Activated naive CD8-positive, alpha-beta T cell (primary cell): ENCODE measurements at regions not wholly inside any gene's neighbourhood (a gene's known extent, or its start where the extent isn't known, plus 50 kb on each side); places are given as distances from the start of the nearest gene placed in this dataset.

Source experiments
- H3K27ac Mint-ChIP-seq: one replicate; pipeline ENCODE4 v1.8.0; 2021; ENCODE audit warnings: mixed read lengths
- H3K27me3 Mint-ChIP-seq: one replicate; pipeline ENCODE4 v1.8.0; 2021; ENCODE audit warnings: mixed read lengths
- H3K36me3 Mint-ChIP-seq: one replicate; pipeline ENCODE4 v1.8.0; 2021; ENCODE audit warnings: mixed read lengths
- H3K4me1 Mint-ChIP-seq: one replicate; pipeline ENCODE4 v1.8.0; 2021; ENCODE audit warnings: low read depth, mixed read lengths
- H3K4me3 Mint-ChIP-seq: one replicate; pipeline ENCODE4 v1.8.0; 2021; ENCODE audit warnings: mild to moderate bottlenecking, mixed read lengths
- H3K9me3 Mint-ChIP-seq: one replicate; pipeline ENCODE4 v1.8.0; 2021; ENCODE audit warnings: low read depth, mixed read lengths

DNA sequence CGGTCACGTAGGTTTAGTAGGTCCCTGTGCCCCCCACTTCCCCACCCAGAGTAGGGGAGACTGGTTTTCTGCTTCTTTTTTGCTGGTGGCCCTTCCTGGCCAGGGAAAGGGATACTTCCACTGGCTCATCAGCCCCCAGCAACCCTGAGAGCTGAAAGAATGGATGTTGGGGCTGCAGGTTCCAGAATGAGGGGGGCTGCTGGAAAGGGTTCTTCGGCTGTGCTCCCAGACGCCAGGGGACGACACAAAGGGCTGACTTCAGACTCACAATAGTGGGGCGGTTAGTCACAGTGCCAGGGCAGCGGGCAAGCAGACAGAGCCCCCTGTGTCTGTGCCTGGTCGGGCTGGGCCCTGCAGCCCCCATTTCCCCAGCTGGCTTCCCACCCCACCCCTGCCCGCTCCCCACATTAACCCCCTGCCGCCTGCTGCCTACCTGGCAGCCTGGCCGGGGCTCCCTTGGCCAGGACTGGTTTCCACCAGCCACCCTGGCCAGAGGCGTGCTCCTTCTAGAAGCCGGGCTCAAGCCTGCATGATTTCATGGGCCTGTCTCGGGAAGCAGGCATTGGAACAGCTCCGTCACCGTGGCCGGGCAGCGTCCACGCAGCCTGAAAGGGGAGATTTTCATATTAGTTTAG, 79.1 kb upstream of the WNT7B start:
- H3K36me3 Mint-ChIP-seq, result no peaks in the 10 kb centered on the region
- H3K27me3 Mint-ChIP-seq, result no peaks in the 10 kb centered on the region
- peak overlapping the region; percentile 55 for H3K27ac Mint-ChIP-seq
- H3K4me3 Mint-ChIP-seq, result no peak overlapping the region
- H3K4me1 Mint-ChIP-seq, result peaks cover 53% of the 10 kb centered on the region
- no peaks in the 10 kb centered on the region for H3K9me3 Mint-ChIP-seq

DNA sequence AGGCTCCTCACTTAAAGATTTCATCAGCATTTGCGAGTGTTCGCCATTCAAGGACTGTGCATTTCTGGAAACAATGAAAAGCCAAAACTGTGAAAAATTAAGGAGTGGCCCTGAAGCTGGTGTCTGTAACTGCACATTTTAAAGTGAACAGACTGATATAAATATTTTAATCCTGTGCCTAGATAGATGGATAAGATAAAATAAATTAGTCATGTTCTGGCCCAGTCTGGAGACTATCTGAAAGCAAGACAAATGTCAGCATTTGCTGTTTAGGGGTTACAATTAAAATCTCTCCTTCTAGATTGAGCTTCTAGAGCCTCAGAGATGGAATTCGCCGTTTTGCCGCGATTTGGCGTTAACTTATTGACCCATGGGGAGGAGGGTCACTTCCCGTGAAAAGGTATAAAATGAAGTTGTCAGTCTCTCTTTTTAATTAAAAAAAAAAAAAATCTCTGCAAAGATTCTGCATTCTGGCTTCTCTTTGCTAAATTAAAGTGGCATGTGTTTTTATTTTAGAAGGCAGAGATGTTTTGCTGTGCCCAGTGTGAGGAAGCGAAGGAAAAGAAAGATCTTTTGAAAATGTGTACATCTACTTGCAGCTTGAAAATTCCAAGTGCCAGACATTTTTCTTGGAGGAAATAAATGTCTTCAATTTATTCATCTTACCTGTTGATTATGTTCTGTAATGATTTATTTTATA, 79.7 kb upstream of the WNT7B start:
- no peak overlapping the region for H3K4me3 Mint-ChIP-seq
- H3K9me3 Mint-ChIP-seq, result no peaks in the 10 kb centered on the region
- H3K4me1 Mint-ChIP-seq, result peaks cover 46% of the 10 kb centered on the region
- H3K36me3 Mint-ChIP-seq, result no peaks in the 10 kb centered on the region
- peak overlapping the region; percentile 55 for H3K27ac Mint-ChIP-seq
- H3K27me3 Mint-ChIP-seq, result no peaks in the 10 kb centered on the region

- peaks cover 46% of the 10 kb centered on the region for H3K4me1 Mint-ChIP-seq
Observed at GRCh38 chr22:46057246-46058090, 80.5 kb upstream of the WNT7B start.

DNA sequence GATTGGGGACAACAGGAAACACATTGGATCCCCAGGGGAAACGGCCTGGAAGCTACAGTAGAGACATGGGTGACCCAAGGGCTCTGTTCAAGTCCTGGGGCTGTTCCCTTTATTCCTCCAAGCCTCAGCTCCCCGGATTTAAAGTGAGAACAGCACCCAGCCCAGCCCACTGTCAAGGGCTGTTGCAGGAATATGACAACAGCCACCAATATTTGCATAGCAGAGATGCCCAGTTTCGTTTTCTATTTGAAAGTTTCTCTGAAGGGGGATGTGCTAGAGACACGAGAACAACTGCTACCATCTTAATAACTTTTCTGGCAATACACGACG, 81.1 kb upstream of the WNT7B start:
- no peaks in the 10 kb centered on the region for H3K27me3 Mint-ChIP-seq
- H3K36me3 Mint-ChIP-seq, result peaks cover 3% of the 10 kb centered on the region
- peak overlapping the region; percentile 63 for H3K4me3 Mint-ChIP-seq
- peak overlapping the region; percentile 81 for H3K27ac Mint-ChIP-seq
- H3K4me1 Mint-ChIP-seq, result peaks cover 45% of the 10 kb centered on the region
- no peaks in the 10 kb centered on the region for H3K9me3 Mint-ChIP-seq

More at GRCh38 chr22:46057246-46058090, 80.5 kb upstream of the WNT7B start:
- Mint-ChIP-seq H3K36me3 (peaks cover 3% of the 10 kb centered on the region), H3K4me3 (peak overlapping the region; percentile 63), H3K9me3 (no peaks in the 10 kb centered on the region), H3K27ac (peak overlapping the region; percentile 81), H3K27me3 (no peaks in the 10 kb centered on the region)

GRCh38 chr22:46058591-46059519, 81.9 kb upstream of the WNT7B start:
- Mint-ChIP-seq H3K9me3 (no peaks in the 10 kb centered on the region), H3K27me3 (no peaks in the 10 kb centered on the region), H3K36me3 (peaks cover 3% of the 10 kb centered on the region), H3K27ac (peak overlapping the region; percentile 3), H3K4me3 (no peak overlapping the region), H3K4me1 (peaks cover 46% of the 10 kb centered on the region)

DNA sequence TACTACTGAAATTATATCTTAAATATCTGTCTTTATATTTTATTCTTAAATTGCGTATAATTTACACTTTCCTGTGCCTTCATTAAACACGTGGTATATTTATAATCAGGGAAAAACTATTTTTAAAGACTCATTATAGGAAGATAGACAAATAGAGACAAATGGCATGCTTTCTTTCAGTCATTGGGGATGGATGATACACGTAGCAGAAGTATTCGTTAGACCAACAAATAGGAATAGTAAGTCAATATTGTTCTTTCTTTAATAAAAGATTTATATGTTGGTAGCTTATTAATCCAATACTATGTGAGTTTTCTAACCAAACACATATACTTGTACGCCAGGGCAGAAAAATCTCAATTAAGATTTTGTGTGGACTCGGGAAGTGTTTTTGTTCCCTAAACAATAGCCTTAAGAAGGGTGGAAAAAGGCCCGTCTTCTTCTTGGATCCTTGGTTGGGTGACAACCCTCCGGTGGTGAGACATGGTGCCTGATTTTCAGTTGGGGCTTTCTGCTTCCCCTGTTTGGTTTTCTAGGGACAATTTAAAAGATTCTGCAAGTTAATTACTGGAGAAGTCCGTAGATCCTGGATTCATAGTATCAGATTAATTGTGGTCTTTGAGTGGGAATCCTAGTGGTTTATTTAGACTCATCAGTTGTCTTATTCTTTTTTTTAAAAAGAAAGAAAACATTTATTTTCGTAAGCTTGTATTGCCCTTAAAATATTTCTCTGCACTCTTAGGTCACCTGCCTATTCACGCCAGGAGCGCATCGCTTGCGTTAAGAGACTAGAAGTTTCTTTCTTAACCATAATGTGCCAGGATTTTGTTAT, 83.5 kb upstream of the WNT7B start:
- peaks cover 42% of the 10 kb centered on the region for H3K4me1 Mint-ChIP-seq
- H3K36me3 Mint-ChIP-seq, result peaks cover 3% of the 10 kb centered on the region
- H3K9me3 Mint-ChIP-seq, result no peaks in the 10 kb centered on the region
- H3K27me3 Mint-ChIP-seq, result no peaks in the 10 kb centered on the region
- no peak overlapping the region for H3K4me3 Mint-ChIP-seq
- H3K27ac Mint-ChIP-seq, result no peak overlapping the region

DNA sequence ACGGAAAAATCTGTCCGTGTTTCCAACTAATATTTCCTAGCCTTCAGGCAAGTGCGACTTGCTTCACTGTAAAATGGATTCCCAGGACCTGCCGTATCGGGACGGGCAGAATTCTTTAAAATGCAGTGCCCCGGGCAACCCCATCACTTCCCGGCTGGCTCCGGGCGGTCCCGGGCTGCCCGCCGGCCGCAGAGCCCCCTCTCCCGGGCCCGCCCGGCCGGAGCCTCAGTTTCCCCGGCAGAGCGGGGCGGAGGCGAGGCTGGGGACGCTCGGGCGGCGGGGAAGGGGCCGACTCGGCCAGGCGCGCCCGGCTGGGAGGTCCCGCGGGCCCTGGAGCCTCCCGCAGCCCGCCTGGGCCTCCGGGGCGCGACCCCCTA, 84.2 kb upstream of the WNT7B start:
- H3K4me1 Mint-ChIP-seq, result peaks cover 46% of the 10 kb centered on the region
- H3K27me3 Mint-ChIP-seq, result no peaks in the 10 kb centered on the region
- H3K27ac Mint-ChIP-seq, result no peak overlapping the region
- no peaks in the 10 kb centered on the region for H3K9me3 Mint-ChIP-seq
- peaks cover 3% of the 10 kb centered on the region for H3K36me3 Mint-ChIP-seq
- H3K4me3 Mint-ChIP-seq, result no peak overlapping the region

DNA sequence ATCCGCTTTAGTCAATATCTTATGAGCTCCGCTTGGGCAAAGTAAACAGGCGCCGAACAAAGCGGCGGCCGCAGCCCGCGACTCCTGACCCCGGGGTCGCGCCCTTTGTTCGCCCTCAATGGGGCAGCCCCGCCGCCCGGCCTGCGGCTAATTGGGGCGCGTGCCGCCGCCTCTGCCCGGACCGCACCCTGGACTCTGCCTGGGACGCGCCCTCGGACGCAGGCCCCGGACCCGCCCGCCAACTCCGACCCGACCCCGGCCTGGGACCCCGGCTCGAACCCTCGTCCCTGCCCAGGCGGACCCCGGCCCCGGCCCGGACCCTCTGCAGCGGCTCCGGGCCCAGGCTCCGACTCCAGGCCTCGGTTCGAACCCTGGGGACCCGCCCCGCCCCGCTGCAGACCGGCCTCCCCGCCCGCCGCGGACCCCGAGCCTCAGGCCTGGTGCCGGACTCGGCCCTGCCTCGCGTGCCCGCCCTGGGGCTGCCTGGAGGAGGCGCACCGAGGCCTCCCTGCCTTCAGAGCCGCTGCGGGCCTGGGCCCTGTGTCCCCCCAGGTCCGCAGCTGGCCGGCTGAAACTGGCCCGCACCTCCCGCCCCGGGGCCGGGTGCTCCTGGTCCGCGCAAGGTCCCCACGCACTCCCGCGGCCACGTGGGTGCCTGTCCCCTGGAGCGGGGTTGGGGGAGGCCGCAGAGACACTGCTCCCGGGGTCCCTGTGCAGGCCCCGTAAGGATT, 84.7 kb upstream of the WNT7B start:
- H3K27me3 Mint-ChIP-seq, result no peaks in the 10 kb centered on the region
- H3K36me3 Mint-ChIP-seq, result peaks cover 3% of the 10 kb centered on the region
- peaks cover 44% of the 10 kb centered on the region for H3K4me1 Mint-ChIP-seq
- no peak overlapping the region for H3K27ac Mint-ChIP-seq
- H3K4me3 Mint-ChIP-seq, result no peak overlapping the region
- no peaks in the 10 kb centered on the region for H3K9me3 Mint-ChIP-seq

DNA sequence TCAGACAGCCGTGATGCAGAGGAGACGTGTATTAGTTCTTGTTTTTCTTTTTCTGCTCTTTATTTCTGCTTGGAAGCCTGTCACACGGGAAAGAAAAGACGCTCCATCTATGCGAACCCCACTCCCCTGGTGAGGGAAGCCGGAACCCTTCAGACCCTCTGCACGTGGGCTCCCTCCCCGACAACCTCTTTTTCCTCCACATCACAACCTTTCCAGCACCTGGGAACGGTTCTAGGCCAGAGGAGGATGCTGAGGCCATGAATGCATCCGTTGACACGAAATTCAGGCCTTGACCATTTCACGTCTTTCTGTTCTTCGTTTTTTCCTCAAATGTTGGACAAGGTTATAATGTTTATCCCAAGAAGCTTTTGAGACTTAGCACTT, 85.3 kb upstream of the WNT7B start:
- H3K4me3 Mint-ChIP-seq, result no peak overlapping the region
- peaks cover 41% of the 10 kb centered on the region for H3K4me1 Mint-ChIP-seq
- H3K27me3 Mint-ChIP-seq, result no peaks in the 10 kb centered on the region
- H3K27ac Mint-ChIP-seq, result peak overlapping the region; percentile 28
- H3K9me3 Mint-ChIP-seq, result no peaks in the 10 kb centered on the region
- H3K36me3 Mint-ChIP-seq, result peaks cover 3% of the 10 kb centered on the region

- peaks cover 3% of the 10 kb centered on the region for H3K36me3 Mint-ChIP-seq
- H3K4me3 Mint-ChIP-seq, result no peak overlapping the region
- no peaks in the 10 kb centered on the region for H3K27me3 Mint-ChIP-seq
- no peaks in the 10 kb centered on the region for H3K9me3 Mint-ChIP-seq
- H3K27ac Mint-ChIP-seq, result no peak overlapping the region
- H3K4me1 Mint-ChIP-seq, result peaks cover 34% of the 10 kb centered on the region
Observed at GRCh38 chr22:46062971-46063631, 86.1 kb upstream of the WNT7B start.

DNA sequence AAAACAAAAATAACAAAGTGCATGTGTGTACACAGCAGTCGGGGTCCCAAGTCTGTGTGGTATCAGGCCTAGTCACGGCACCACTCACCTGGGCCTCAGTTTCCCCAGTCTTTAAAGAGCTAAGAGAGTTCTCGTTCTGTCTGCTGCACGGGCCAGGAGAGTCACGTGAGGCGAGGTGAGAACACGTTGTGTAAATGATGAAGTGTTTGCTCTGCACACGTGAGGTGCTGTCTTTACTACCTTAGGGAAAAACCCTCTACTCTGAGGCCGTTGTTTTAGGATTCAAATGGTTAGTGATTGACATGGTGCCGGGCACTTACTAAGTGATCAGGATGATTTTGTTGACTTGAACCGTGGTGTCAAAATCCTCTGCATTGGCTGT, 86.5 kb upstream of the PPARA start:
- H3K4me3 Mint-ChIP-seq, result no peak overlapping the region
- H3K4me1 Mint-ChIP-seq, result peaks cover 34% of the 10 kb centered on the region
- H3K27ac Mint-ChIP-seq, result no peak overlapping the region
- no peaks in the 10 kb centered on the region for H3K27me3 Mint-ChIP-seq
- no peaks in the 10 kb centered on the region for H3K9me3 Mint-ChIP-seq
- peaks cover 3% of the 10 kb centered on the region for H3K36me3 Mint-ChIP-seq

DNA sequence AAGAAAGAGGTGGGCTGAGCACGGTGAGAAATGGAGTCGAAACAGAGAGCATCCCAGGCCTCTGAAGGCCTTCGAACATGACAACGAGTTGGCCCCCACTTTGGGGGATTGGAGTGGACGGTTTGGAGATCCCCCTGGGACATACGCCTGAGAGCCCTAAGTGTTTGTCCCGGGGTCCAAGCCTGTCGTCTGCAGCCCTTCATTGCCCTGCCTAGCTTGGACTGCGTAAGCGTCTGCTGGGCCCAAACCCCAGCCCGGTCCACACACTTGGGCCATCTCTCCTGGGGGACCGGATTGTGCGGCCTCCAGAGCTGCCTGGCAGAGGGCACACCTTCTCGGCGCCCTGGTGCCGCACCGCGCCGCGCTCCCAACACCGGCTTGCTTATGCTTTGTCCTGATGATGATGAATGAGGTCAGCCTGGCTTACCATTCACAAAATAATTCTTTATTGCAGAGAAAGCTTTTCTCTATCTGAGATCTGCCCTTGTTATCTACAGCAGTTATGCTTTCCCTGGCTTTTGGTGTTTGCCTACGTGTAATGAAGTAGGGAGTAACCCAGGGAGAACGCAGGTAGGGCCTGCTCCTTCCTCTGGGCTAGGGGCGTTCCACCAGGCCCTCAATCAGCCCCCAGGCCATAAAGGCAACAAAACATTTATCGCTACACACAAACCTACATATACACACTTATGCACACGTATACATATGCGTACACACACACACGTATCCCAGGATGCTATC, 85.9 kb upstream of the PPARA start:
- no peak overlapping the region for H3K27ac Mint-ChIP-seq
- H3K36me3 Mint-ChIP-seq, result peaks cover 3% of the 10 kb centered on the region
- no peaks in the 10 kb centered on the region for H3K9me3 Mint-ChIP-seq
- no peaks in the 10 kb centered on the region for H3K27me3 Mint-ChIP-seq
- peaks cover 39% of the 10 kb centered on the region for H3K4me1 Mint-ChIP-seq
- no peak overlapping the region for H3K4me3 Mint-ChIP-seq
